SK-N-SH (cell line): ENCODE measurements at regions not wholly inside any gene's neighbourhood (a gene's known extent, or its start where the extent isn't known, plus 50 kb on each side); places are given as distances from the start of the nearest gene placed in this dataset.

Source experiments
- EP300 ChIP-seq, 2 experiments: IDR thresholded peaks; 2 replicates each; pipeline versions ENCODE4 v1.4.0 to v1.6.1; 2012; ENCODE audit warnings: borderline replicate concordance in 1 of 2, low read depth in 1 of 2, low read length in 1 of 2
- EZH2phosphoT487 ChIP-seq: fragments of 200-600 bp; sonication (generic); IDR thresholded peaks from 2 replicates; pipeline ENCODE4 v1.6.1; 2017; ENCODE audit warnings: low read depth, mixed run types, mild to moderate bottlenecking, antibody characterized with exemption, moderate library complexity, borderline replicate concordance
- MEF2A ChIP-seq: IDR thresholded peaks from 2 replicates; pipeline ENCODE4 v1.4.0; 2012; ENCODE audit warnings: low read depth, borderline replicate concordance
- NFIC ChIP-seq: IDR thresholded peaks from 2 replicates; pipeline ENCODE4 v1.4.0; 2012; ENCODE audit warnings: borderline replicate concordance
- POLR2AphosphoS5 ChIP-seq: IDR thresholded peaks from 2 replicates; pipeline ENCODE4 v1.6.1; 2012; ENCODE audit warnings: low read depth, low read length
- TF ChIP-seq, protein P1 (sequence below): IDR thresholded peaks from 2 replicates; pipeline ENCODE4 v1.4.0; 2012; ENCODE audit warnings: low read depth
- TF ChIP-seq, protein P2 (sequence below): IDR thresholded peaks from 2 replicates; pipeline ENCODE4; 2012
- TF ChIP-seq, protein P3 (sequence below): fragments of 200-600 bp; sonication (generic); IDR thresholded peaks from 2 replicates; pipeline ENCODE4 v1.6.1; 2017; ENCODE audit warnings: antibody characterized with exemption, mild to moderate bottlenecking, moderate library complexity

DNA sequence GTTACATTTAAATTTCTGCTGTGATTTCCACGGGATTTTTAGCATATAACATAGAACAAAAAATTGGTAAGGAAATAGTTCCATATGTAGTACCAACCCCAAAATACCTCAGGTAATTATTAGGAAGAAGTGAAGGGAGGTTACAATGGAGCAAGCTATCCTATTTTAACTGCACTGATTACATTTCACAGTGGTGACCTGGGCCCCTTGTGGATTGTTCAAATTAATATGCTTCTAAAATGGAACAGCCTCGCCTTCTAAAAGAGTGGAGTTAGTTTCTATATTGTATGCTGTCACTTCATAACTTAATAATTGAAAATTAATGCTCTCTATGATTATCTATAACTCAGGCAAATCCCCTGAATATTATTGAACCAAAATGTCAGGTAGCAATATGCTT lies 651.7 kb upstream of the GBE1 start:
- TF ChIP-seq NFIC: no peak
- TF ChIP-seq EP300 (IDR thresholded peaks at IDR 0.05; ENCODE audit: borderline replicate concordance in 1 of 2, low read depth in 1 of 2, low read length in 1 of 2): no peak
- TF ChIP-seq EZH2phosphoT487: no peak
- TF ChIP-seq, protein P1, sequence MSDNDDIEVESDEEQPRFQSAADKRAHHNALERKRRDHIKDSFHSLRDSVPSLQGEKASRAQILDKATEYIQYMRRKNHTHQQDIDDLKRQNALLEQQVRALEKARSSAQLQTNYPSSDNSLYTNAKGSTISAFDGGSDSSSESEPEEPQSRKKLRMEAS: no peak
- no peak for TF ChIP-seq MEF2A
- TF ChIP-seq, protein P2, sequence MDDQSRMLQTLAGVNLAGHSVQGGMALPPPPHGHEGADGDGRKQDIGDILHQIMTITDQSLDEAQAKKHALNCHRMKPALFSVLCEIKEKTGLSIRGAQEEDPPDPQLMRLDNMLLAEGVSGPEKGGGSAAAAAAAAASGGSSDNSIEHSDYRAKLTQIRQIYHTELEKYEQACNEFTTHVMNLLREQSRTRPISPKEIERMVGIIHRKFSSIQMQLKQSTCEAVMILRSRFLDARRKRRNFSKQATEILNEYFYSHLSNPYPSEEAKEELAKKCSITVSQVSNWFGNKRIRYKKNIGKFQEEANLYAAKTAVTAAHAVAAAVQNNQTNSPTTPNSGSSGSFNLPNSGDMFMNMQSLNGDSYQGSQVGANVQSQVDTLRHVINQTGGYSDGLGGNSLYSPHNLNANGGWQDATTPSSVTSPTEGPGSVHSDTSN: no peak
- no peak for TF ChIP-seq POLR2AphosphoS5
- TF ChIP-seq, protein P3, sequence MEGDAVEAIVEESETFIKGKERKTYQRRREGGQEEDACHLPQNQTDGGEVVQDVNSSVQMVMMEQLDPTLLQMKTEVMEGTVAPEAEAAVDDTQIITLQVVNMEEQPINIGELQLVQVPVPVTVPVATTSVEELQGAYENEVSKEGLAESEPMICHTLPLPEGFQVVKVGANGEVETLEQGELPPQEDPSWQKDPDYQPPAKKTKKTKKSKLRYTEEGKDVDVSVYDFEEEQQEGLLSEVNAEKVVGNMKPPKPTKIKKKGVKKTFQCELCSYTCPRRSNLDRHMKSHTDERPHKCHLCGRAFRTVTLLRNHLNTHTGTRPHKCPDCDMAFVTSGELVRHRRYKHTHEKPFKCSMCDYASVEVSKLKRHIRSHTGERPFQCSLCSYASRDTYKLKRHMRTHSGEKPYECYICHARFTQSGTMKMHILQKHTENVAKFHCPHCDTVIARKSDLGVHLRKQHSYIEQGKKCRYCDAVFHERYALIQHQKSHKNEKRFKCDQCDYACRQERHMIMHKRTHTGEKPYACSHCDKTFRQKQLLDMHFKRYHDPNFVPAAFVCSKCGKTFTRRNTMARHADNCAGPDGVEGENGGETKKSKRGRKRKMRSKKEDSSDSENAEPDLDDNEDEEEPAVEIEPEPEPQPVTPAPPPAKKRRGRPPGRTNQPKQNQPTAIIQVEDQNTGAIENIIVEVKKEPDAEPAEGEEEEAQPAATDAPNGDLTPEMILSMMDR: no peak
